HEK293T (cell line): ENCODE measurements at regions not wholly inside any gene's neighbourhood (a gene's known extent, or its start where the extent isn't known, plus 50 kb on each side); places are given as distances from the start of the nearest gene placed in this dataset.

Source experiments
- ARNT ChIP-seq: fragments of 450-650 bp; IDR thresholded peaks from 2 replicates; pipeline ENCODE4 v1.6.1; 2017; ENCODE audit warnings: mild to moderate bottlenecking
- ELF4 ChIP-seq: fragments of 450-650 bp; IDR thresholded peaks from 2 replicates; pipeline ENCODE4 v1.6.1; 2017; ENCODE audit warnings: antibody characterized with exemption
- FOXA1 ChIP-seq: fragments of 450-650 bp; IDR thresholded peaks from 2 replicates; pipeline ENCODE4 v1.6.1; 2016; ENCODE audit warnings: mild to moderate bottlenecking
- FOXK2 ChIP-seq: fragments of 450-650 bp; IDR thresholded peaks from 2 replicates; pipeline ENCODE4 v1.6.1; 2016; ENCODE audit warnings: mild to moderate bottlenecking
- FOXM1 ChIP-seq: fragments of 450-650 bp; IDR thresholded peaks from 2 replicates; pipeline ENCODE4 v1.6.1; 2017; ENCODE audit warnings: mild to moderate bottlenecking, borderline replicate concordance
- HDGF ChIP-seq: fragments of 450-650 bp; IDR thresholded peaks from 2 replicates; pipeline ENCODE4 v1.6.1; 2017; ENCODE audit warnings: antibody characterized with exemption, borderline replicate concordance
- NFRKB ChIP-seq: fragments of 450-650 bp; IDR thresholded peaks from 2 replicates; pipeline ENCODE4 v1.6.1; 2016; ENCODE audit warnings: mild to moderate bottlenecking, moderate library complexity
- SP1 ChIP-seq: fragments of 450-650 bp; IDR thresholded peaks from 2 replicates; pipeline ENCODE4 v1.6.1; 2017
- SUZ12 ChIP-seq: fragments of 450-650 bp; IDR thresholded peaks from 2 replicates; pipeline ENCODE4 v1.6.1; 2016; ENCODE audit warnings: mild to moderate bottlenecking
- TF ChIP-seq, protein P1 (sequence below): fragments of 450-650 bp; IDR thresholded peaks from 2 replicates; pipeline ENCODE4 v1.6.1; 2016

GRCh38 chr3:124401843-124402242 is 328.4 kb upstream of the UMPS start:
- no peak for TF ChIP-seq NFRKB
- no peak for TF ChIP-seq SP1
- no peak for TF ChIP-seq HDGF
- TF ChIP-seq FOXA1: no peak
- TF ChIP-seq, protein P1, sequence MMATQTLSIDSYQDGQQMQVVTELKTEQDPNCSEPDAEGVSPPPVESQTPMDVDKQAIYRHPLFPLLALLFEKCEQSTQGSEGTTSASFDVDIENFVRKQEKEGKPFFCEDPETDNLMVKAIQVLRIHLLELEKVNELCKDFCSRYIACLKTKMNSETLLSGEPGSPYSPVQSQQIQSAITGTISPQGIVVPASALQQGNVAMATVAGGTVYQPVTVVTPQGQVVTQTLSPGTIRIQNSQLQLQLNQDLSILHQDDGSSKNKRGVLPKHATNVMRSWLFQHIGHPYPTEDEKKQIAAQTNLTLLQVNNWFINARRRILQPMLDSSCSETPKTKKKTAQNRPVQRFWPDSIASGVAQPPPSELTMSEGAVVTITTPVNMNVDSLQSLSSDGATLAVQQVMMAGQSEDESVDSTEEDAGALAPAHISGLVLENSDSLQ: no peak
- TF ChIP-seq ELF4: no peak
- TF ChIP-seq FOXM1: no peak
- no peak for TF ChIP-seq SUZ12
- TF ChIP-seq ARNT: no peak
- TF ChIP-seq FOXK2: no peak
